HG03571 (cell line): ENCODE measurements at regions not wholly inside any gene's neighbourhood (a gene's known extent, or its start where the extent isn't known, plus 50 kb on each side); places are given as distances from the start of the nearest gene placed in this dataset.
"Not testable (repeated sequence)": the region's sequence is repeated elsewhere in the genome, so short reads cannot be mapped to it uniquely, and the experiment has no call there.

ENCODE experiments used
- ATAC-seq: cut with Tn5 transposase; IDR thresholded peaks from one replicate; pipeline ENCODE4 v1.9.1; 2021; ENCODE audit not compliant: unreplicated experiment

- ATAC-seq, result no peak
Measured at GRCh38 chr10:131363416-131363815, 51.9 kb upstream of the TCERG1L start.

DNA sequence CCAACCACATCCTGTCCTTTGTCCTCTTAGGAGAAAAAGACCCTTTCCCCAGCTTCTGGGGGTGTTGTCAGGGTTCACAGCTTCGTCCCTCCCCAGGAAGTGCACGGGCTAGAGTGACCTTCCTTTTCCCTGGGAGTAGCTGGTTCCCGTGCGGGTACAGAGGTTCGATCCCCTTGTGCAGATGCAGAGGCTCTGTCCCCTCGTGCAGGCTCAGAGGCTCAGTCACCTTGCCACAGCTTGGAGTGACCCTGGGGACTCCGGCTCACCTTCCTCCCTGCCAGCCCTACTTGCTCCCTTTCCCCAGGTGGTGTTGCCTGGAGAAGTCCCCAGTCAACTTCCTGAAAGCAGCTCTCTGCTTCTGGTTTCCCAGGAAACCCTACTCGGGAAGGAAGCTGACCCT lies 60.0 kb upstream of the TCERG1L start:
- ATAC-seq, result no peak

DNA sequence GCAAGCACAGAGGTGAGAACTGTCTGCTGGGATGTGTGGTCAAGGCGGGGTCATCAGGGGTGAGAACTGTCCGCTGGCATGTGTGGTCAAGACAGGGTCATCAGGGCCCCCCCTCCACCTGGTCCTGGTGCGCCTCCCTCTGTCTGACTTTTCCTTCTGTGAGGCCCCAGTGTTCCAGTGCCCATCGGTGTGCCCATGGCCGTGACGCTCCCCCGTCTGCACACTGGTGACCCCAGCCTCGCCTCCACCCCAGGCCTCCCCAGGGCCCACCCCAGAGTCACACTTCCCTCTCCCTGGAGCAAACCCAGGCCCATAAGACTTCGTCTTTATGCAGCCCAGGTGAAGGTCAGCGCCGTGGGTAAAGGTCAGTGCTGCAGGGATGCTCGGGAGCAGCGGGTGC lies 70.1 kb upstream of the TCERG1L start:
- no peak for ATAC-seq

DNA sequence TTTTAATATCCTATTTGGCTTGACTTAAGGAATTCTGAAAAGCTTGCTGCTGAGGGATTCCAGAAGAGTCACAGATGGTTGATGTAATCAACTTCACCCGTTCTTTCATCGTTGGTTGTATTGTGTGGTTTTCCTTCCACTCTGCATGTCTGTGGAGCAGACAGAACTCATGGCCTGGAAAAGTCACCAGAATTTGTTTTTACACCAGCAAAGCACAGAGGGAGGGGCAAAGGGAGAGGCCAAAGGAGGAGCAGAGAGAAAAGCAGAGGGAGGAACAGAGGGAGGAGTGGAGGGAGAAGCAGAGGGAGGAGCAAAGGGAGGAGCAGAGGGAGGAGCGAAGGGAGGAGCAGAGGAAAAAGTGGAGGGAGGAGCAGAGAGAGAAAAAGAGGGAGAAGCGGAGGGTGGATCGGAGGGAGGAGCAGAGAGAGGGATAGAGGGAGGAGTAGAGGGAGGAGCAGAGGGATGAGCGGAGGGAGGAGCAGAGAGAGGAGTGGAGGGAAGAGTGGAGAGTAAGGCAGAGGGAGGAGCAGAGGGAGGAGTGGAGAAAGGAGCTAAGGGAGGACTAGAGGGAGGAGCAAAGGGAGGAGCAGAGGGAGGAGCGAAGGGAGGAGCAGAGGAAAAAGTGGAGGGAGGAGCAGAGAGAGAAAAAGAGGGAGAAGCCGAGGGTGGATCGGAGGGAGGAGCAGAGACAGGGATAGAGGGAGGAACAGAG lies 73.8 kb upstream of the TCERG1L start:
- not testable (repeated sequence) for ATAC-seq

- ATAC-seq, result no peak
Measured at GRCh38 chr10:131387018-131387529, 75.6 kb upstream of the TCERG1L start.

GRCh38 chr10:131391936-131392335 lies 80.4 kb upstream of the TCERG1L start:
- no peak for ATAC-seq

- no peak for ATAC-seq
Measured at GRCh38 chr10:131396121-131397050, 84.9 kb upstream of the TCERG1L start.

GRCh38 chr10:131398166-131398565 lies 86.6 kb upstream of the TCERG1L start:
- ATAC-seq, result no peak

DNA sequence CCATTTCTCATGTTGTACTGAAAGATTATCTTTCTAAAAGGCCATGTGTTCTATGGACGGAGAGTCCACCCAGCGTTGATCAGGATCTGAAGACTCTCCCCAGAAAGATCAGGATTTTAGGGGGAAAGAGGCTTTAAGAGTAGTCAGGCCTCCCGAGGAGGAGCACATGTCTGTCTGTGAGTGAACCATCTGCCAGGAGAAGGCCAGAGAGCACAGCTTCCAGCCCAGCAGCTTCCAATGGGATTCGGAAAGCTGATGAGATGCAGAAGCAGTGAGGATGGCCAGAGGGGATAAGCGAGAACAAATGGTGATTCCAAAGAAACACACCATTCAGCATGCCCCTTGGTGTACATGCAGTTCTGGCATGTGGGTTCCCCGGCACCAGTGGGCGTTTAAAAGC lies 88.5 kb upstream of the TCERG1L start:
- no peak for ATAC-seq

GRCh38 chr10:131400513-131400912 lies 89.0 kb upstream of the TCERG1L start:
- ATAC-seq, result no peak

DNA sequence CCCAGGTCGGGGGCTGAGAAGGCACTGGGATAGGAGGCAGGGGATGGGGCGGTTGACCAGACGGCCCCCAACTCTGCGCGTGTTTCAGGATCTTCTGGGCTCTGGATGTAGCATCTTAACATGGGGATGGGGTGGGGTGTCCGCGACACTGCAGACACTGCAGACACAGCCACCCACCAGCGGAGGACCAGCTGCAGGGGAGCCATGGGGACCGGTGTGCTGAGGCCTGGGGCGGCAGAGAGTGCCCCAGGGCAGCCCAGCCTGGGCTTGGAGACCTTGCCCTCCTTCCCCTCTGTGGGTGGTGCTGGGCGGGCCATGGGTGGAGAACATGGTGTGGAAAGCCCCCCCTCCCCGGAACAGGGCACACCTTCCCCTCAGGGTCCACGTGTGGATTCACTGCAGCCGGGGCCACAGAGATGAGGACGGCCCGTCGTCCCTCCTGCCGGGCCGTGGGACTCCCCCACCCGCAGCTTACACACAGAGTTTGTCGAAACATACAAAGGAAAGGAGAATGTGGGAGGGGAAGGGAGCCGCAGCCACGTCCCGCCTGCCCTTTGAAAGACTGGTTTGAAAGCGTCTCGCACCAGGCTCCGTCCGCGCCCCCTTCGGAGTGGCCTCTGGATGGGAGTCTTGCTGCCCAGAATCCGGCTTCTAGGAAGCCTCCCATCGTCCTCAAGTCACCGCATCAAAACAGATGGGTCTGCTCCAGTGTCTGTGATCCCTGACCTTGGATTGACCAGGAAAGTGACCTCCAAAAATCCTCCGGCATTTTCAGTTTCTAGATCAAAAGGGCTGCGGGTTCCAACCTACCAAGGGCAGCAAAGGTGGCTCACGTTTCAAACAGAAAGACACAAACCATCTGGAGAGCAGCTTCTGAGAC lies 91.5 kb upstream of the TCERG1L start:
- no peak for ATAC-seq

GRCh38 chr10:131403936-131404335 lies 92.4 kb upstream of the TCERG1L start:
- no peak for ATAC-seq

- ATAC-seq, result no peak
Measured at GRCh38 chr10:131404886-131405285, 93.4 kb upstream of the TCERG1L start.

- no peak for ATAC-seq
Measured at GRCh38 chr10:131406676-131407392, 95.3 kb upstream of the TCERG1L start.

DNA sequence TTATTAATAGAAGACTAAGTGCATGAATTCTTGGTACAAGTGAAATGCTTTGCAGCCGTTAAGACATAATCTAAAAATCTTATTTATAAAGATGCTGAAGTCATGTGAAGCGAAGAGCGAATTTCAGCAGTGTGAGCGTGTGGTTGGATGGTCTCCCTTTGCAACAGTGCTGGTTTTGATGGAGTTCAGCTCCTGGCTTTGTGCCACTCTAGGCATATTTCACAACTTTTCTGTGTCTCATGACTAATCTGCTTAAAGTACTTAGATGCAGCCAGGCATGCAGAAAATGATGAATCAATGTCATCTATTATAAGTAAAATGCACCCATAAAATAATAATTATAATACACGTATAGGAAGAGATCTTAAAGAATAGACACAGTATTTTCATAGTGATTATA lies 107.2 kb upstream of the TCERG1L start:
- ATAC-seq, result no peak

GRCh38 chr10:131419797-131420196 lies 108.3 kb upstream of the TCERG1L start:
- ATAC-seq, result no peak

DNA sequence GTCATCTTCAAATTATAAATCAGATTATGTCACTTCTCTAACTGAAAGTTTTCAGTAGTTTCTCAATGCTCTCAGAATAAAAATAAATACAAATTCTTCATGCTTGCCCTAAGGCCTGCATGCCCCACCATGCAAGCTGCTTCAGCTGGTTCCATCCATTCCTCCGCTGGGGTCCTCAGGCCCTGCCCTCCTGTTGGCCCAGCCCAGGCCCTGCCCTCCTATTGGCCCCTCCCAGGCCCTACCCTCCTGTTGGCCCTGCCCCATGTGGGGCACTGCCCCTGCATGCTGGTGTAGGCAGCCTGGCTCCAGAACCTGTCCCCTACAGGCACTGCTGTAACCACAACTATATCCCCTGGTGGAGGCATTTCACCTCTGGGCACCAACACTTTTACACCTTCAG lies 109.3 kb upstream of the TCERG1L start:
- ATAC-seq, result no peak

DNA sequence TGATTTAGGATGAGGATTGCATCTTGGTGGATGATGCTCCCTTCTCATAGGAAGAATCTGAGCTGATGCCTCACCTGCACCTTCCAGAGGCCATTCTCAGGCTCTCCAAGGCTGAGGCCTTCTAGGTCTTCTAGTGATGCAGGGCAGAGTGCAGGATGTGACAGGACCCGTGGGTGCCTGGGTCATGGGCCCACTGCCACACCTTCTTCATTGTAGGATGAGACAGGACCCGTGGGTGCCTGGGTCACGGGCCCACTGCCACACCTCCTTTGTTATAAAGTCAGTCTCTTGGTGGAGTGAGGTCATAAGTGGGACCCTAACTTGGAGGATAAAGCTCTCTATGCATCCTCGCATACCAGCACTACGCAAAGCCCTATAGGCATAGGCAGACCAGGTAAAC lies 109.9 kb upstream of the TCERG1L start:
- no peak for ATAC-seq

DNA sequence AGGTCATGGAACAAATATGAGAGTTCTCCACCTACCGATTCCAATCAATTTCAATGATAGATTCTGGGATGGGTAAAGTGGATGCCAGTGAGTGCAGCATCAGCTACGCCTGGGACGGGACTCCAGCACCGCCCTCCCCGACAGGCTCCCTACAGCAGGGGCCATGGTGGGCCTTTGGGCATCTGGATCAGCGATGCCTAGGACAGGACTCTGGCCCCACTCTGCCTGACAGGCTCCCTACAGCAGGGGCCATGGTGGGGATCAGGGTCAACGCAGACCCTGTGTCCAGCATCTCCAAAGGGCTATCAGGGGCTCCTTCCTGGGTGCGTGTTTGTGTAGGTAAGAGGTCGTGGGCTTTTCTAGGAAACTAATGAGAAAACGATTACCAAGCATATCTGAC lies 111.2 kb upstream of the TCERG1L start:
- no peak for ATAC-seq

DNA sequence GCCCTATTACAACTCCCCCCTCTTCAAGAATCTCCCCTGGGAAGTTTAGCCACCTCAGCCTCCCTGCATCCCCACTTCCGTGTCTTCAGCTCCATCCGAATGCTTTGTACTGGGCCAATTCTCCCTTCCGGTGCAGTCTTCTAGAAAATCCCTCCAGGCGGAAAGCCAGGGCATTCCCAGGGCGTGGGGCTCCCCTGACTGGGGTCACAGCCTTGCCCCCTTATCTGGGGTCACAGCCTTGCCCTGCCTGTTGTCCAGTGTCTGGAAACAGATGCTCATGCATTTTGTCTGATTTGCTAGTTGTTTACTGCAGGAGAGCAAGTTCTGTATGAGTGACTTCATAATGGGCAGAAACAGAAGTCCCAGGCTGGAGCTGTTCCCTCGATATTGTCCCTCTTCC lies 112.5 kb upstream of the TCERG1L start:
- ATAC-seq, result no peak
